Choroid plexus epithelial cell (primary cell): ENCODE measurements at regions not wholly inside any gene's neighbourhood (a gene's known extent, or its start where the extent isn't known, plus 50 kb on each side); places are given as distances from the start of the nearest gene placed in this dataset.

ENCODE experiments used
- DNase-seq: peaks from one replicate; pipeline ENCODE4 v3.0.0-alpha.2; 2010; ENCODE audit warnings: low read depth
- H3K4me3 ChIP-seq: 2 replicates; pipeline ENCODE4 v1.5.1; 2011; ENCODE audit warnings: low read depth, mild to moderate bottlenecking, control low read depth, low read length, moderate library complexity
- TF ChIP-seq, protein P1 (sequence below): conservative IDR thresholded peaks from 2 replicates; pipeline ENCODE4 v1.5.1; 2011; ENCODE audit warnings: low read depth, mild to moderate bottlenecking, control low read depth, inconsistent platforms, low read length, moderate library complexity

GRCh38 chr4:22336822-22337221 lies 179.0 kb downstream of the ADGRA3 start:
- H3K4me3 ChIP-seq = no peak overlapping the region
- TF ChIP-seq, protein P1, sequence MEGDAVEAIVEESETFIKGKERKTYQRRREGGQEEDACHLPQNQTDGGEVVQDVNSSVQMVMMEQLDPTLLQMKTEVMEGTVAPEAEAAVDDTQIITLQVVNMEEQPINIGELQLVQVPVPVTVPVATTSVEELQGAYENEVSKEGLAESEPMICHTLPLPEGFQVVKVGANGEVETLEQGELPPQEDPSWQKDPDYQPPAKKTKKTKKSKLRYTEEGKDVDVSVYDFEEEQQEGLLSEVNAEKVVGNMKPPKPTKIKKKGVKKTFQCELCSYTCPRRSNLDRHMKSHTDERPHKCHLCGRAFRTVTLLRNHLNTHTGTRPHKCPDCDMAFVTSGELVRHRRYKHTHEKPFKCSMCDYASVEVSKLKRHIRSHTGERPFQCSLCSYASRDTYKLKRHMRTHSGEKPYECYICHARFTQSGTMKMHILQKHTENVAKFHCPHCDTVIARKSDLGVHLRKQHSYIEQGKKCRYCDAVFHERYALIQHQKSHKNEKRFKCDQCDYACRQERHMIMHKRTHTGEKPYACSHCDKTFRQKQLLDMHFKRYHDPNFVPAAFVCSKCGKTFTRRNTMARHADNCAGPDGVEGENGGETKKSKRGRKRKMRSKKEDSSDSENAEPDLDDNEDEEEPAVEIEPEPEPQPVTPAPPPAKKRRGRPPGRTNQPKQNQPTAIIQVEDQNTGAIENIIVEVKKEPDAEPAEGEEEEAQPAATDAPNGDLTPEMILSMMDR = no peak
- DNase-seq = no peak

DNA sequence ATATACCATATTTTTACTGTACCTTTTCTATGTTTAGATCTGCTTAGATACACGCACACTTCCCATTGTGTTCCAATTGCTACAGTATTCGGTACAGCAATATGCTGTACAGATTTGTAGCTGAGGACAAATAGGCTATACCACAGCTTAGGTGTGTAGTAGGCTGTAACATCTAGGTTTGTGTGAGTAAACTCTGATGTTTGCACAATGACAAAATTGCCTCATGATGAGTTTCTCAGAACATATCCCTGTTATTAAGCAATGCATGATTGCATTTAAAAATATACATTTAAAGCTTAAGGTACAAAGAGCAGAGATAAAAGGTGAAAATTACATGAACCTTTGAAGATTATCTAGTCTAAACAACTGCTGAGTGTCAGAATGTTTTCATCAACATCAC lies 181.7 kb downstream of the ADGRA3 start:
- H3K4me3 ChIP-seq = no peak overlapping the region
- DNase-seq = no peak
- TF ChIP-seq, protein P1 = no peak

DNA sequence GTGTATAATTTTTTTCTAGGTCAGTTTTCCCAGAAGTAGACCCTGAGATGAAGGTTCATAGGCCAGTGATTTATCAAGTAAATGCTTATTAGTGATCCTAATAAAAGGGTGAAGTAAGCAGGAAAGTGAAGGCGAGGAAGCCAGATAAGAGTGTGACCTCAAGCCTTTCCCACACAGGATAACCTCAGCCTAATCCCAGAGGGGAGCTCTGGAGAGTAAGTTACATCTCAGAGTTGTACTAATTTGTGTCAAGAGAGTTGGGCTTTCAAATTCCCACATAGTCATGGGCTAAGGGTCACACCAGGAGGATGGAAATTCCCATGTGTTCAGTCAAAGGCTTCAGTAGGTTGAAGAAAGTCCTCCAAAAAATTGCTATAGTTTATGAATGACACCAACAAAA lies 191.4 kb downstream of the ADGRA3 start:
- no peak for DNase-seq
- TF ChIP-seq, protein P1 = no peak
- no peak overlapping the region for H3K4me3 ChIP-seq

- no peak overlapping the region for H3K4me3 ChIP-seq
- no peak for DNase-seq
- TF ChIP-seq, protein P1 = no peak
These were observed 192.2 kb downstream of the ADGRA3 start for GRCh38 chr4:22323691-22324090.

DNA sequence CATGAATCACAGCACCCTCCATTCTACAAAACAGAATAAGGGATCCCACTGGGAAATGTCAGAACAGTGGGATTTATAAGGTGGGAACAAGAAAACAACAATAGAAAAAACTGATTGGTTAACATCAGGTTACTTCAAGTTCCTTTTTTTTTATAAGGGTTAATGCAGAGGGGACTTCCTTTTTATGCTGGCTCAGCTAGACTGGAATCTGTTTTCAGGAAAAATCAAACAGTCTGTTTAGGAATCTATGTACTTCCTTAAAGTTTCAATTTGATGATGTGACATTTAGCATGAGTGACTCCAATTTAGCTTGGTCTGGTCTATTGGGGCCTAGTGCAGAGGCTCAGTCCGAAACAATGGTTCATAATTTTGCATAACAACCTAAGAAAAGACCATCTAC lies 192.9 kb downstream of the ADGRA3 start:
- no peak overlapping the region for H3K4me3 ChIP-seq
- no peak for DNase-seq
- TF ChIP-seq, protein P1 = no peak

- no peak overlapping the region for H3K4me3 ChIP-seq
- no peak for DNase-seq
- TF ChIP-seq, protein P1 = no peak
These were observed 200.2 kb downstream of the ADGRA3 start for GRCh38 chr4:22315628-22316027.

DNA sequence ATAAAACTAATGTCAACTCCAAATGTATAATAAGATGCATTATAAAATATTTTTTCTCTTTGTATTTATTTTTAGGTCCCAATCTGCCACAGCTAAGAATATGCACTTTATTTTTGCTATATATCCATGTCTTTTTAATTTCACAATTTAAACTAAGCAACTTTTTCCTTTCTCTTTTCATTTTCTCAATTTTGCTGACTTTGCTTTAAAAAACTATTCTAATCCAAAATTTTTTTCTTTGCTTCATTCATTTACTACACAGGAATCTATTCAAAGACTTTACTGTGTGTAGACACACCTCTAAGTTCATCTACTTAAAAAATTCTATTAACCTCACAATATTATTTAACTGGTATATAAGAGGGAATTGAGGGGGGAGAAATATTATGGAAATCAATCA lies 201.9 kb downstream of the ADGRA3 start:
- no peak for DNase-seq
- TF ChIP-seq, protein P1 = no peak
- no peak overlapping the region for H3K4me3 ChIP-seq
